ENCODE measurements at regions not wholly inside any gene's neighbourhood (a gene's known extent, or its start where the extent isn't known, plus 50 kb on each side); places are given as distances from the start of the nearest gene placed in this dataset.
A peak's percentile ranks its signal among the peaks of the same experiment; 100 is the strongest.

DNA sequence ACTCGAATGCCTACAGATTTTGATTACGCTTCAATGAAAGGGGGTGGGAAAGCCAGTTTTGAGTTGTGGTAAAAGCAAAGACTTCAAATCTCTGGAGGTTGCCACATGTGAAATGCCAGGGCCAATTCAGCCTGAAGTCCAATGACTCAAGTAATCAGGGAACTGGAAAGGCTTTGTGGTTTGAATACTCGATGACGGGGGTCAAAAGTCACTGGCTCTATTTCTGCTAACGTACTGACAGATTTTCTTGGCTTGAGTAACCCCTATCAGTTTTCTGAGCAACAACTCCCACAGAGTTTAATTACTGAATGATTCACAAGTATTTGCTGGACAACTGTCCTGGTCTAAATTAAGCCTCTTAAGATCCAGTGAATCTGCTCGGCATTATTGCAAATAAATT, 152.2 kb downstream of the SIPA1L2 start:
- DNase-seq (ENCODE audit: low spot score) = no peak

DNA sequence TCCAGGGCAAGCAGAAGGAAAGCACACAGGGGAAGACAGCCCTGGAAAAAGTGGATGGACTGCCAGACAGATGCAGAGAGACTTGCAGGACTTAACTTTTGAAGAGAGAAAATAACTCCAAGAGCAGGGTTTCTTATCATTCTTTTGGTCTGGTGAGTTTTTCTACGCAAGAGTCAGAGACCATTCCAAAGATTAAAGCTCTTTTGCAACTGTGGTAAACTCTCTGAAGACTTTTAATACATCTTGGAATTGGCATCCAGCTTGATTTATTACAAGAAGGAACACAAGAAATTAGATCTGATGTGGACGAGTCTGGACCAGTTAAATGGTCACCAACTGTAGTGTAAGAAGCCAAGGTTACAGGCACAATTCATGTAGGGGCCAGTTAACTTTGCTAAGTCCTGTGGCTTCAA, 153.4 kb downstream of the SIPA1L2 start:
- DNase-seq (ENCODE audit: low spot score) = no peak

DNA sequence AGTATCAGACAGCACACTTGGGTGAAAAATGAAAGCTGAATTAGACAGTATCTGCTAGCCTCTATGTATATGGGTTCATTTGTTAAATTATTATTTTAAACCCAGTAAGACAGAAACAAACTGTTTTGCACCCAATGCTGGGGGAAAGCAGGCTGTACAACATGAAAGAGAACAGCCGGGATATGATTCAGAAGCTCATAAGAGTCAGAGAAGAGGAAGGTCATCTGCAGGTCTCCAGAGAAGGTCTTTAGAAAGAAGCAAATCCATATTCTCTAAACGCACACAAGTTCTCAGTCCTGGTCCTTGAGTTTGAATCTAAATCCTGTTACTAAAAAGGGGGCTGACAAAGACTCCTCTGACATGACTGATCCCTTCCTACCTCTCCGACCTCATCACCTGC, 155.1 kb downstream of the SIPA1L2 start:
- no peak for DNase-seq (ENCODE audit: low spot score)

DNA sequence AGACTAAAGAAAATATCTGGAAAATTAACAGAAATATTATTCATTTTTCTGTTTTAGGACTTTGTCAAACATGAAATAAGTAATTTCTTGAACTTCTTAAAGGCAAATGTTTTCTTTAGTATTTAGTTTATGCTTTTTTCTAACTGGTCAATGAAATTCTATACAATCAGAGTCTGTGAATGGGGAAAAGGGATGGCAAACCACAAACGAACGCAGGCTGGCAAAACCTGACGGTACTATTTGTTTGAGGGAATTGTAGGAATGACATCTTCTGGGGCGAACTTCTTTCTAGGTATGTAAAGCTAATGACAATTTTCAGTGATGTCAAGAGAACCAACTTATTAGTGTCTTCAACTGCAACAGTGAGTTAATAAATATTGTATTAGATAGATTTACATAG, 156.0 kb downstream of the SIPA1L2 start:
- DNase-seq (ENCODE audit: low spot score) = no peak

DNA sequence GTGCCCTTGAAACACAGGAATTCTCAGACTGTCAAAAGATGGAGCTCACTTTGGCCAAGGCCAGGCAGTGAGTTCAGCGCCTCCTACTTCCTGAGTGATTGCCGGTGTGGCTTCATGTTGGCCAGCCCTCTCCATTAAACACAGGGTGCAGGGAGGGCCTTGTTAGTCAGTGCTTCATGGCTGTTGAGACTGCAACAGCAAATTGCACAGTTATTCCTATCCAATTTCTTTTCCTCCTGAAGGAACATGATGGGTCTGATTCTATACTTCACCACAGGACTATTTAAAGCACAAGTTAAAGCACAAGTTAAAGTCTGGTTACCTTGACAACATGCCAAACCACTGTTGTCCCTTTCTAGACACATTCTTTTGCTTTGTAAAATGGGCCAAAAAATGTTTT, 156.6 kb downstream of the SIPA1L2 start:
- DNase-seq (ENCODE audit: low spot score) = no peak

DNA sequence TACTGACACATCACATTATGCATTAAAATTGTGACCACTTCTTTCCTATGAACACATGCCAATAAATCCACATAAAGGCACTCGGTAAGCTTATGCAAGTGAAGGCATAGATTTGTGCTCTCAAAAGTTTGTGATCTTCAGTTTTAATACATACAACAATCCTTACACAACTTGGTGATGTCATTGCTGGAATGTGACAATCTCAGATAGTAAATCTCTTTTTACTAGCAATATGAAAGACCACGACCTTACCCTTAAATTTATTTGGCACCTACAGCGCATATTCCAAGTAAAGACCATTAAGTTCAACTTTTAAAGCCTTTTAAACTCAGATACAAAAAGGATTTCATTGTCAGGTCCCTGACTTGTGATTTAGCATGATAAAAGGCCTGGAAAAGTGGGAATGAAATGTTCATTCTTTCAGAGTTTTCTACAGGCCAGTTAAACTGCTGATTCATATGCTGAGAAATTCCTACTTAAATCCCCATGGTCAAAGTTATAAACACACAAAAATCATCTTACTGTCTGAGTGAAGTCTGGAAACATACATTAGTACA, 157.4 kb downstream of the SIPA1L2 start:
- DNase-seq (ENCODE audit: low spot score) = no peak

DNA sequence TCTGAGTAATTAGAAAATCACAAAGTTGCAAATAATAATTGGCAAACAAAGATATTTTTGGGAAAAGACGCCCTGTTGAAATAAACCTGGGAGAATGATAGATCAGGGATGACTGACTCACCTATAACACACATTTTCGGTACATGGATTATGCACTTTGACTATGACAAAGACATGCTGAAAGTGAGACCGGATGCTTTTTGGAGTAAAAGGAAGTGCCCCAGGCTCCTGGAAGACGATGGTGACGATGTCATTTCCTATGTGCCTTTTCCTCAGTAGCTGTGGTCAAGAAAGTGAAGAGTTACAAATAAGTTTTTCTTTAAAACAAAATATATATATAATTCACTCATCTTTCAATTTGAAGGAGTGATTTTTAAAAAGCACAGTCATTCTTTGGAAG, 158.7 kb downstream of the SIPA1L2 start:
- no peak for DNase-seq (ENCODE audit: low spot score)

DNA sequence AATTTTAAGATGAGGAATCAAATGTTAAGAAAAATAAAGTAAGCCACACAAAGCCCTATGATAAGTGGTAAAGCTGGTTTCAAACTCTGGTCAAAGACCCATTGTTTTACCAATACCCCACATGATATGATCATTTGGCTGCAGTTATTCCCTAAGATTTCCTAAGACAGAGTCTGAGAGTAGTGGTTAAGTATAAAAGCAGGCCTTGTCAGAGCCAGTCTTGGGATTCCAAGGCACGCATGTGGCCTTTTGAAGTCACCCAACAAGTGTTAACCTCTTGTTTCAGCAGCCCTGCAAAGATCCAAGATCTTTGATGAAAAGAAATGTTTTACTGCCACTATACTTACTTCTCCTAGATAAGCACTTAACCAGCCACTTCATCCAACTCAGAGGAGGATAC, 159.2 kb downstream of the SIPA1L2 start:
- no peak for DNase-seq (ENCODE audit: low spot score)

DNA sequence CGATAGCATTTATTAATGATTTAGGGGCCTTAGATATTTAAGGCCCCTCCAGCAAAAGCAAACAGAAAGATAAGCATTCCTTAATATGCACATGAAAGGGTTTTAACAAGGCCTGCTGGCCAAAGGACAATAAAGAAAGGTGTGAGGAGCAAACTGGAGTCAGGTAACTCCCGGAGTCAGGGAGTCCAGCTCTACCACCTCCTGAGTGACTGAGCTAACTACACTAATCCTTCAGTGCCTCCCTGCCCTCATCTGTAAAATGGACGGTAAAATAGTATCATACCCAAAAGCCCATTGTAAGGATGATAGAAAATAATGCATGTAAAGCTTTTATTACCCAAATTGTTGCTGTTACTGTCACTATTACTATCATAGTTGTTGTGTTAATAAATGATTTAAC, 161.7 kb downstream of the SIPA1L2 start:
- DNase-seq (ENCODE audit: low spot score) = no peak

DNA sequence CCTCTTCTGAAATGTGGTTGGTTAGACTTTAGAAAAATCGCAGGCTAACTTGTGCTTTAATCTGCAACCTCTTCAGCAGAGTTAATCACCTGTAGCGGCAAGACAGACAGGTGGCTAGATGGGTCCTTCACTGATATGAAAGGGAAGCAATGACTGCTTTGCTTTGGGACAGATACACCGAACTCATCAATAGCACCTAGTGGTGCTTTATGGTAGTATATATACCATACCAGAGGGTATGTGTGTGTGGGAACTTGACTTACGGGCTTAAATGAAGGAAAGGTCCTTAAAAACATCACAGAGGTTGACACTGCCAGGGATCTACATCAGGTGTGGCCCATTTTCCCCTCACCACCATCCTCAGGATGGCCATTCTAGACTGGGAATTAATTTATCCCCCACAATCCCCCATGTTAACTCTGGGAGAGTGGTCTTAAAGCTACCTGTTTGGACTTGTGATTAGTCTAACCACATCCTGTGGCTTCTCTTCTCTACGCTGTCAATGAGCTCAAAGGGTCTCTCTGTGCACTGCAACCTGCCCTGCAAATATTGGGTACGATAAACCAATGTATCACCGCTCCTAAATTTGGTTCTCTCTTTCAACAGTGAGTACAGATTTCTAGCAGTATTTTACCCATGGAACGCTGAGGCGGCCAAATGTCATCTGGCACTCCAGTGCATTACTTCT, 162.7 kb downstream of the SIPA1L2 start:
- no peak for DNase-seq (ENCODE audit: low spot score)

DNA sequence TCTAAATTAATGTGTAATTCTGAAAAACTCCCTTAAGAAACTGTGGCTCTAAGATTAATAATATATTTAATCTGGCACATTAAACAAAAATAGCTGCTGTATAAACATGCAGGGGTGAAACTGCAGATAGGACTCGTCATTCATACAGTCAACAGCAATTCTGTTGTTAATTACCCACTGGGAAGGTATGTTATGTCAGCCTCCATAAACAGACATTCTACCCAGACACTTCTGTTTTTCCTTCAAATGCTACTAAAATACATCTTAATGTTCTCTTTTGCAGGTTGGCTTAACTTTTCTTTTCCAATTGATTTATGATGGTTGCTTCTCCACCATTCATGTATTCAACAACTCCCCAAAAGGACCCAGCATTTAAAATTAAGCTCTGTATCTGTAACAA, 165.6 kb downstream of the SIPA1L2 start:
- no peak for DNase-seq (ENCODE audit: low spot score)

DNA sequence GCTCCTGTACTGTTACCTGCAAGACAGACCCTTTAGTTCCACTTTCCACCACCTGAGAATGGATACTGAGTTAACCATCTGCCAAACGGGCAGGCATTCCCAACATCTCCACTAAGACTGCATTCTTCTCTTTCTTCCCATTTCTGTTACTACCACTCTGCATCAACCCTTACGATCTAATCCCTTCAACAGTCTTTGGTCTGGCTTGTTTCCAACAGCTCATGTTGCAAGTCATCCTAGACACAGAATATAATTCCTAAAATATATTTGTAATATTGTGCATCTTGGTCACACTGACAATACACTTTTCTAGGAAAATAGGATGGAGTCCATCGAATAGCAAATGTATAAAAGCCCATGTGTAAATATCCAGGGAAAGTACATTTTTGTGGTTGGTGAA, 166.7 kb downstream of the SIPA1L2 start:
- no peak for DNase-seq (ENCODE audit: low spot score)

DNA sequence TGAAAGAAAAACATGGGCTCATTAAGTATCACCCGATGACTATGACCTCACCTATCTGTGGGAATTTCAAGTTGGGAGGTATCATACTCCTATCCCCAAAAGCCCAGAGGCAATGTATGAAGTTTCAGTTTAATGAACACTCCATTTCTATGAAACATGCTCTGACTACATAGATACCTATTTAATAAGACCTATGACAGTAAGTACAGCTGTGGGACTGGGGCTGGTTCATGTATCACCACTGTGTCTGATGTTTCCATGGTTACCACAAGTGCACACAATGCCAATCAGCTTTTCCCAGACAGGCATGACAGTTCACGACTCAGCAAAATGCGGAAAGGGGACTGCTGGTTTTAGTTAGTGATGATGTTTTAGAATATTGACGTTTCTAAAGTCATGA, 167.7 kb downstream of the SIPA1L2 start:
- peak; percentile 12 for DNase-seq (ENCODE audit: low spot score)

DNA sequence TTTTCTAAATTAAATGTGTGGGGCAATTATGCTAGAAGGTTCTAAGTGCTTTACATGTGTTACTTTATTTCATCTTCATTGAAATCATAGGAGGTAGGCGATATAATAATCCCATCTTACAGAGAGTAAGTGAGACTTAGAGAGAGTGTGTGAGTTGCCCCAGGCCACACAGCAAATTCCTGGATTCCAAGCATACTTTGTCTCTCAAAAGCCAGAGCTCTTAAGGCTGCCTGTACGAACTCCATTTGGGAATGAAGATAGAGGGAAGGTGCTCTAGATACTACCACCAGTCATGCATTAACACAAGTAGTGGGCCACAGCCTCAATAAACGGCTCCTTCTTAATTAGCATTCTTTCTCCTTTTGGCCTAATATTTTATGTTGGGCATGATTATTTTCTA, 170.1 kb downstream of the SIPA1L2 start:
- DNase-seq (ENCODE audit: low spot score) = no peak

DNA sequence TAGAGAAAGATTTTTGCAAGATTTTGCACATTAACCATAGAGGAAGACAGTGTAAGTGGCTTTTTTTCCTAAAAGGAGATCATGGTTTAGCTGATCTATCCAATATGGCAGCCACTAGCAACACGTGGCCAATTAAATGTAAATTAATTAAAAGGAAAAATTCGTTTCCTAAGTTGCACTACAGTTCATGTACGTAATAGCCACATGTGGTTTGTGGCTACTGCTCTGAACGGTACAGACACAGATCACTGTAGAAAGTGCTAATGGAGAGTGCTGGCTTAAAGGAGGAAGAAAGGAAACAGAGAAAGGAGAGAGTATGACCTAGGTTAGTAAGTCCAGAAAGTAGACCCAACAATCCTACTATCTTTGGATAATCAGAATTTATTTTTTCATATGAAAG, 170.8 kb downstream of the SIPA1L2 start:
- DNase-seq (ENCODE audit: low spot score) = no peak

DNA sequence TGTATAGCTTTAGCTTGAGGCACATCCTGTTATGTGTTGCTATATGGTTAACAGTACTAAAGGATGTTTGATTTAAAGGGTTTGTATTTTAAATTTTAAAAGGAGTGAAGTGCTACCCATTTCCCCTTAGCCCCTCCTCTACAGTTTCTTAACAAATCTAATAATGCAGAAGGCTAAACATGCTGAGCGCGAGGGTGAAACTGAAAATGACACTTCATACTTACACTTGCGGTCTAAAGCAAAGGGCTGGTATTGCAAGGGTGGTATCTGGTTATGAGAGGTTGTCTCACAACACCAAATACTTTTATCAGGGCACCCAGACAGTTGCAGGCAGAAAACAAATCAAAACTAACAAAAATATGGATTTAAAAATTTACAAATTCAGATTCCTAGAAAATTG, 172.3 kb downstream of the SIPA1L2 start:
- no peak for DNase-seq (ENCODE audit: low spot score)

DNA sequence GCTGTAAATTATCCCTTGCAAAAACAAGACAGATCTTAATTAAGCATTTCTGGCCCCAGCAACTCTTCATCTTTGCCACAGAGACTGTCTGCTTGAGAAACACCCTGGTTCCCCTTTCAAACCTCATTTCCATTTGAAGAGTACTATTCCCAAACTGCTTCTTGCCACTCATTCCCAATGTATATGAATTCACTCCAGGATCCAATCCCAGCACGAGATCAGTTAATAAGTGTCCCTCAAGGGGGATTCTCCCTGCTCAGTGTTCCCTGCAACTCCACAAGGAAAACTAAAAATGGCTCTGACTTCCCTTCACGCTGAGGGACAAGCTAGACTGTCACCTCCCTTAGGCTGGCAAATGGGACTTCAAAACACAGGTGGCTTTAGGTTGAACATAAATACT, 173.2 kb downstream of the SIPA1L2 start:
- no peak for DNase-seq (ENCODE audit: low spot score)

DNA sequence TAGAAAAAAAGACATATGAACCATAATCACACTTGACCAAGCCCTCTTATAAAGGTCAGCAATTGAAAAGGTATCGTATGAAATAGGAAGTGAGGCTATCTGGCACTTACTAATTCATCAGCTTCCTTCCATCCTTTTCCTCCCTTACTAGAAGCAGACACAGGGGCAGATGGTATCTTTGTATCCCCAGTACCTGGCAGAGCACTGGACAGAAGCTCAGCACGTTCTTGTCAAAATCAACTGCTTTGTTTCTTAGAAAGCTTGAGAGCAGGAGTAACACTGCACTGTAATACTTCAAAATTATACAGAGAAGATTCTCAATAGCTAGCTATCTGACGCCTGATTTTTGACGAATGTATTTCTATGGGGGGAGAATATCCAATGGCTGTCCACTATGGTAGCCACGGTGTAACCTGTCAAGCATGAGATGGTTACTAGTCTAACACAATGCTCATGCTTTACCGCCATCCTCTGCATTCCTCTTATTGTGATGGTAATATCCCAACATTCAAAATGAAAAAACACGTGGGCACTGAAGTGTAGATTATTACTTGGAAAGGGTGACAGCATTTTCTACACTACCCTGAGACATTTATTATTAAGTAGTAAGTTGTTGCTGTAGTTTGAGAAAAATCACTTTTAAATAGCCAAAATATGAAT, 175.6 kb downstream of the SIPA1L2 start:
- DNase-seq (ENCODE audit: low spot score) = no peak

DNA sequence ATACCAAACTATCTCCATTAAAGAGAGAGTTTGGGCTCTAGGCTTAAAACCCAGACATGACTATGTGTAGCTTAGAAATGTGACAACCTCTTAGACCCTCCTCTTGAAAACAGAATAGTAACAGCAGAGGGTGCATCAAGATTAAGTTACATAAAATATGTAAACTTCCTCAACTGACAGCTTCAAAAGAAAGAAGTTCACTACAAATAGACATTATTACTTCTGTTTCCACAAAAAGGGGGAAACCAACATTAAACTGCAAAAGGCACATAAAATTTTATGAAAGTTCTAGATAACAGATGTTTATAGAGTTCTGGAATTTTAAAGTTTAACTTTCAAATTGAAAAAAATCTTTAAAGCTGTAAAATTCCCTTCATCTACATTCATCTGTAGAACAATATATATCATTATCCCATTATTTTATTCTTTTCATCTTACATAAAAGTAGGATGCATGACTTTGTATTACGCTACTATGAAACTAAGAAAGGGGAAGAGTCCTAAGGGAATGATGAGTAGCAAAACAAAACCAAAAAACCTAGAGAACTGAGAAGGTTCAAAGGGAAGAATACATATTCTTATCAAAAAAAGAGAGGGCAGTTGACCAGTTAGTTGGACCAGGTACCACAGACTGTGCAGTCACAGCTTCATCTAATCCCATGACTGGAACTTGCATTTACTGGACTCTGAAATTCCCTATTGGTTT, 177.0 kb downstream of the SIPA1L2 start:
- no peak for DNase-seq (ENCODE audit: low spot score)

DNA sequence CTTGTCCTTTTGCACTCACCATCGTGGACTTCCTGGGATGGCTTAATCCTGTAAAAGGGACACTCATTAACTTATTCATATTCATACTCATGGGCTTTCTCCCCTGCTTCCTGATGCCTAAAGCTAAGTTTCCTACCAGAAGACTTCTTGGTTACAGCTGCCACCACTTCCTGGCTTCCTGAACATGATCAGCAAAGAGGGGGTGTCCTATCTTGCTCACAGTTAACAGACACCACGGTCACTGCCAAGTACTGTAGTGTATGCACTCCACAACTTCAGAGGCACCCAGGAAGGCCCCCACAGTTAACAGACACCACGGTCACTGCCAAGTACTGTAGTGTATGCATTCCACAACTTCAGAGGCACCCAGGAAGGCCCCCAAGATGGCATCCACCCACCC, 177.8 kb downstream of the SIPA1L2 start:
- DNase-seq (ENCODE audit: low spot score) = no peak

DNA sequence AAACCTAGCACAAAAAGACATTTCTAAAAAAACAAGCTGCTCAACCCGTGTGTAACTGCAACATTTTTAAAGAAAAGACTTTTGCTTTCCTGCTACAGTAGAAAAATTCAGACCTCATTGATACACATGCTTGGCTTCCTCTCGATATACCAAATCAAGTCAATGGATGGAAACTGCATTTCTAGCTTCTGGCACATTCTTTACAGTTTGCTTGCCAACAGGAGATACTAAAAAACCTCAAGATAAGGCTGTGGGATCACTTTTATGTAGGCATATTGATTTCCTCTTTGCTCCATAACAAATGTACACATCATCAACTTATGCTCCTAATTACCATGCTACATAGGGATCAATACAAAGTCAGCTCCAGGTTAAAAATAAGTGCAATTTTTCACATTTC, 178.4 kb downstream of the SIPA1L2 start:
- no peak for DNase-seq (ENCODE audit: low spot score)

DNA sequence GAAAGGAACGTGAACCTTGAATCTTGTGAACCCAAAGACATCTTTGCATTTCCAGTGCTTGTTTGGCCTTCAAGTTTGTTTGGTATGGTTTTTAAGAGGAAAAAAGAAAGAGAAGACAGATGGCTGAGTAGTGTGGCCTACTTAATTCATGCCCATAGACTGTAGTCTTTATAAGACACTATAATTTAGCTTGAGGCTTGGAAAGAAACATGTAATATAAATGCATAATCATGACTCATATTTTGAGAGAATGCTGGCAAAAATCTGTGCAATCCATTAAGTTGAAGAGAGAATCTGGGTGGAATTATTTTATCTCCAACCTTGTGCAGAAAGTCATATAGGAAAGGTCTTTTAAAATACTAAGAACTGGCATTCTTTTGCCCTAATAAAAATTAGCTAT, 179.3 kb downstream of the SIPA1L2 start:
- no peak for DNase-seq (ENCODE audit: low spot score)

DNA sequence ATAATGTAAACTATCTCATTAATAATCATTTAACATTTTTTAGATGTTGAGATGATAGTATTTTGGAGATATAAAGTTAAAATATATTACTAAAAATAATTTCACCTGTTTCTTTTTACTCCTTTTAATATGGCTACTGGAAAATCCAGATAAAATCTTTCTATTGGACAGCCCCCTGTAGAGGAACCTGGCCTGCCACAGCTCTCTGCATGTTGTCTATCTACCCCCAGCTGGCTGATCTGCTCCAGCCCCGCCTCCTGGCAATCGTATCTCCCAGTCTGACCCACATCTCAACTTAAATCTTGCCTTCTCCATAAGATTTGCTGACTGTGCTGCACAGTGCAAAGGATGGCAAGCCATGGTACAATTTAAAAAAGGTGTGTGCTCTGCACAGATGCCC, 182.8 kb downstream of the SIPA1L2 start:
- DNase-seq (ENCODE audit: low spot score) = no peak

Data from HT-29 (cell line).